Stimulated activated CD8-positive, alpha-beta memory T cell treated with anti-CD3 and anti-CD28 coated beads, Interleukin-12 subunit alpha, Interleukin-12 subunit beta, amount 100 ng/mL, for 4 hours (primary cell): ENCODE measurements at regions not wholly inside any gene's neighbourhood (a gene's known extent, or its start where the extent isn't known, plus 50 kb on each side); places are given as distances from the start of the nearest gene placed in this dataset.
"Not testable (repeated sequence)": the region's sequence is repeated elsewhere in the genome, so short reads cannot be mapped to it uniquely, and the experiment has no call there.

ENCODE experiments used
- DNase-seq: peaks from one replicate; pipeline ENCODE4 v3.0.0-alpha.2; 2020; ENCODE audit warnings: low read depth

- DNase-seq = no peak
Observed at GRCh38 chr20:53856300-53857295, 213.8 kb downstream of the BCAS1 start.

DNA sequence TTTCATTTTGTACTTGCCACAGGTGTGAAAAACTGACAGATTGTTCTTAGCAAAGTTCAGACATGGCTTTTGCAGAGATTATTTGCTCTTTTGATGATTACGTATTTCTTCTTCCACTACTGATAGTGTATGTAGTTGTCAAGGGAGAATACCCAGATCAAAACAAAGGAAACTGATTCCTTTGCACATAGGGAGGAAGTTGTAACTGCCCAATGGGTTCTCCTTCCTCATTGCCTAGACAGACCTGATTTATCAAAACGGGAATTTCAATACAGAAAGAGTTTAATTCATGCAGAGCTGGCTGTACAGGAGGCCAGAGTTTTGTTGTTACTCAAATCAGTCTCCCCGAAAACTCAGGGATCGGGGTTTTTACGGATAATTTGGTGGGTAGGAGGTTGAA, 214.7 kb downstream of the BCAS1 start:
- no peak for DNase-seq

DNA sequence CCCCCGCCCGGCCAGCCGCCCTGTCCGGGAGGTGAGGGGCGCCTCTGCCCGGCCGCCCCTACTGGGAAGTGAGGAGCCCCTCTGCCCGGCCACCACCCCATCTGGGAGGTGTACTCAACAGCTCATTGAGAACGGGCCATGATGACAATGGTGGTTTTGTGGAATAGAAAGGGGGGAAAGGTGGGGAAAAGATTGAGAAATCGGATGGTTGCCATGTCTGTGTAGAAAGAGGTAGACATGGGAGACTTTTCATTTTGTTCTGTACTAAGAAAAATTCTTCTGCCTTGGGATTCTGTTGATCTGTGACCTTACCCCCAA, 215.8 kb downstream of the BCAS1 start:
- DNase-seq = not testable (repeated sequence)

DNA sequence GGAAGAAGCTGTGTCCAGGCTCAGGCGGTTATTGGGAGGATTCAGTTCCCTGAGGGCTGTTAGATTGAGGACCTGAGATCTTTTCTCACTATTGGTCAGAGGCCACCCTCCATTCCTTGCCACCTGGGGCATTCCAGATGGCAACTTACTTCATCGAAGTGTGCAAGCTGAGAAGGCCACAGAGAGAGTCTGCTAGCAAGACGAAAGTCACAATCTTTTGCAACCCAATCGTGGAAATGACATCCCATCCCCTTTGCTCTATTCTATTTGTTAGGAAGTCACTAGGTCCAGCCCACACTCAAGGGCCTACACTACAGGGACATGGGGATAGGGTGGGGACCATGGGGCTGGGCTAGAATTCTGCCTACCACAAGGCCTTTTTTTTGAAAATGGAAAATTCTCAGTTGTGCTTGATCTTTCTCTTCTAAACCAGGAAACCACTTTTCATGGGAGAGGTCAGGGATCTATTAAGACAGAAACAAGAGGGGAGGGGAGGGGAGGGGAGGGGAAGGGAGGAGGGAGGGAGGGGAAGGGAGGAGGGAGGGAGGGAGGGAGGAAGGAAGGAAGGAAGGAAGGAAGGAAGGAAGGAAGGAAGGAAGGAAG, 217.2 kb downstream of the BCAS1 start:
- DNase-seq = no peak

DNA sequence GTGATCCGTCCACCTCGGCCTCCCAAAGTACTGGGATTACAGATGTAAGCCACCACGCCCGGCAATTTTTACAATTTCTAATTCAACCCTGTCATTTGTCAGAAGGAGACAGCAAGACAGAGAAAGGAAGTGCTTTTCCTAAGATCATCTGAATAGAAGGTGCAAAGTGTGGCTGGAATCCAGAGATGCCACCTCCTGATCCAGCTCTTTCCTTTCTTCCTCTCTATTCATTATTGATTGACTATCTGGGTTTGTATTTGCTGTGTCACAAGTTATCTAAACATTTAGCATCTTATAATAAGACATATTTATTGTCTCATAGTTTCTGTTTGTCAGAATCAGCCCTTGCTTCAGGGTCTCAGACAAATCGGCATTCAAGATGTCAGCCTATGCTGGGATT, 217.7 kb downstream of the BCAS1 start:
- DNase-seq = no peak

- no peak for DNase-seq
Observed at GRCh38 chr20:53852014-53852413, 218.4 kb downstream of the BCAS1 start.

DNA sequence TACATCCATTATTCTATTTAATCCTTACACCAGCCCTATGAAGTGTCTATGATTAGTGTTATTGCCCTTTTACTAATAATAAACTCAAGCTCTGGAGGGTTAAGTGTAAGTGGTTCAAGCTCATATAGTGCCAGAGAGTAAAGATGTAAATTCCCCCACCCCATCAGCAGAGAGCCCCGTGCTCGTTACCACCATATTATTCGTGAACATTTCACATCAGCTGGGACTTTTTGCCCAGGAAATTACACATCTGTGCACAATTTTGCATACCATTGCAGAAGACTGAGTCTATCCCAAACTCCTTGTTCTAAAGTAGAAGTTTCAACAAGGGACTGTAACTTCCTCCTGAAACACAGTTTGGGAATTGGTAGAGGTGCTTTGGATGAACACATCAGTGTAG, 220.1 kb downstream of the BCAS1 start:
- no peak for DNase-seq

DNA sequence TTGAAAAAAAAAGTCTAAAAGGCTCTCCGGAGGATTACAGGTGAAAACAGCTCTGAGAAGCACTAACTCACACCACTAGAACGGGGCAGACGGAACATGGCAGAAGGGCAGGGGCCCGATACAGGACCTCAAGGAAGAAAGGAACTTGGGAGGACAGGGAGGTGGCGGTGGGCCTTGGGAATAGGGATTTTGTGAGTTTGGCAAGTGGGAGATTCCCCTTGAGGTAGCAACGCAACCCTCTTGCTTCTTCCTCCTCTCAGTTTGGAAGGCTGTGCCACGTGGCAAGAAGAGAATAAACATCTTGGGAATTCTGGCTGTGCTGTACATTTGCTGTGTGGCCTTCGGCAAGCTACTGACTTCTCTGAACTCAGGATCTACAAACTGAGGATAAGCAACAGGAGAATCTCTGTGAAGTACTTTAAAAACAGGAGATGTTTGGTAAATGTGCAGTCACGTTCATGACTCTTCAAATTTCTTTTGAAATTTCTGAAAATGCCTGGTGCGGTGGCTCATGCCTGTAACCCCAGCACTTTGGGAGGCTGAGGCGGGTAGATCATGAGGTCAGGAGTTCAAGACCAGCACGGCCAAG, 220.8 kb downstream of the BCAS1 start:
- no peak for DNase-seq

GRCh38 chr20:53848304-53848703, 222.1 kb downstream of the BCAS1 start:
- DNase-seq = no peak

DNA sequence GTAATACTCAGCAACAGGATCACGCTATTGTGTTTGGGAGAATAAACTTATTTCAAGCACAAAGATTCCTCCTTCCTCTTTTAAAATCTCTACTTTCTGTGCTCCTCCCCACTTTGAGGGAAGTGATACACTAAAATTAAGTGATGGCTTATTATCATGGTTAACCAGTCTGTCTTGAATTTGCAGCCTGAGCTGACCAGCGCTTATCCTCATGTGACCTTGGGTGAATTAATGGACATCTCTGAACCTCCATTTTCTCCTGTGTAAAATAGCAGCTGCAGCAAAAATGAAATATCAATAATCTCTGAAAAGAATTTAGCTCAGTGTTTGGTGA, 222.6 kb downstream of the BCAS1 start:
- no peak for DNase-seq

GRCh38 chr20:53847139-53847836, 223.1 kb downstream of the BCAS1 start:
- no peak for DNase-seq

DNA sequence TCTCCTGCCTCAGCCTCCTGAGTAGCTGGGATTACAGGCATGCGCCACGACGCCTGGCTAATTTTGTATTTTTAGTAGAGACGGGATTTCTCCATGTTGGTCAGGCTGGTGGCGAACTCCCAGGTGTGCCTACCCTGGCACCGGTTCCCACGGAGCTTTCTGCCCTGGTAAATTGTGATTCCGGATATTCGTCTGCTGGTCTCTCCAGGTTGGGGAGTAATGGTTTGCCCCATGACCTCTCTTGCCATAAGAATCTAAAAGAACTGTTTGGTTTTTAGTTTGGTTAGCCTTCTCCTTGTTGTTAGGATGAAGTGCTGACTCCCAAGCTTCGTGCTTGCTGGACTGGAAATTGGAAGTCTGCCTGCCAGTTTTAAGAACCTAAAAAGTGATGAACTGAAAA, 223.8 kb downstream of the BCAS1 start:
- DNase-seq = no peak

DNA sequence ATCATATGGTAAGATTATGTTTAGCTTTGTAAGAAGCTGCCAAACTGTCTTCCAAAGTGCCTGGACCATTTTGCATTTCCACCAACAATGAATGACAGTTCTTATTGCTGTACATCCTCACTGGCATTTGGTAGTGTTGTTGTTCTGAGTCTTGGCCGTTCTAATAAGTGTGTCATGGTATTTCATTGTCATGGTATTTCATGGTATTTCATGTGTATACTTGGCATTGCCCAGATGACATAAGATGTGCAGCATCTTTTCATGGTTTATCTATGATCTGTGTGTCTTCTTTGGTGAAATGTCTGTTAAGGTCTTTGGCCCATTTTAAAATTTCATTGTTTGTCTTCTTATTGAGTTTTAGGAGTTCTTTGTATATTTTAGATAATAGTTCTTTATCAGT, 224.4 kb downstream of the BCAS1 start:
- DNase-seq = no peak

- no peak for DNase-seq
Observed at GRCh38 chr20:53844259-53844658, 226.1 kb downstream of the BCAS1 start.

DNA sequence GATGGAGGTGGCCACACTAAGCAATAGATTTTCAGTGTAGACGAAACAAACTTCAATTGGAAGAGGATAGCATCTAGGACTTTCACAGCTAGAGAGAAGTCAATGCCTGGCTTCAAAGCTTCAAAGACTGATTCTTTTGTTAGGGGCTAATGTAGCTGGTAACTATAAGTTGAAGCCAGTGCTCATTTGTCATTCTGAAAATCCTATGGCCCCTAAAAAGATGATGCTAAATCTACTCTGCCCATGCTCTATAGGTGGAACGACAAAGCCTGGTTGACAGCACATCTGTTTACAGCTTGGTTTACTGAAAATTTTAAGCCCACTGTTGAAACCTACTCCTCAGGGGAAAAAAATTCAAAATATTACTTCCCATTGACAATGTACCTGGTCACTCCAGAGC, 226.7 kb downstream of the BCAS1 start:
- no peak for DNase-seq

DNA sequence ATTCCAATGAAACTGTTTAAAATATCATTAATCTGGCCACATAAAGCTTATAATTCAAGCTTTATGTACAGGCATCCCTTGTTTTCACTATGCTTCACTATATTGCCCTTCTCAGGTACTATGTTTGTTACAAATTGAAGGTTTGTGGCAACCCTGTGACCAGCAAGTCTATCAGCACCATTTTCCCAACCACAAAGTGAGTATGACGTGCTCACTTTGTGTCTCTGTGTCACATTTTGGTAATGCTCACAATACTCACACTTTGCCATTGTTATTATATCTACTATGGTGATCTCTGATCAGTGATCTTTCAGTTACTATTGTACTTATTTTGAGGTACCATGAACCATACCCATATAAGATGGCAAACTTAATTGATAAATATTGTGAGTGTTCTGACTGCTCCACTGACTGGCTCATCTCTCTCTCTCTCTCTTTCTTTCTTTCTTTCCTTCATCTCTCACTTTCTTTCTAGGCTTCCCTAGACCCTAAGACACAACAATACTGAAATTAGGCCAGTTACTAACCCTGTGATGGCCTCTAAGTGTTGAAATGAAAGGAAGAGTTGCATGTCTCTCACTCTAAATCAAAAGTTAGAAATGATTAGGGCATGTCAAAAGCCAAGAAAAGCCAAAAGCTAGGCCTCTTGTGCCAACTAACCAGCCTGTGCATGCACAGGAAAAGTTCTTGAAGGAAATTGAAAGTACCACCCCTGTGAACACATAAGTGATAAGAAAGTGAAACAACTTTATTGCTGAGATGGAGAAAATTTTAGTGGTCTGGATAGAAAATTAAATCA, 227.9 kb downstream of the BCAS1 start:
- DNase-seq = no peak

DNA sequence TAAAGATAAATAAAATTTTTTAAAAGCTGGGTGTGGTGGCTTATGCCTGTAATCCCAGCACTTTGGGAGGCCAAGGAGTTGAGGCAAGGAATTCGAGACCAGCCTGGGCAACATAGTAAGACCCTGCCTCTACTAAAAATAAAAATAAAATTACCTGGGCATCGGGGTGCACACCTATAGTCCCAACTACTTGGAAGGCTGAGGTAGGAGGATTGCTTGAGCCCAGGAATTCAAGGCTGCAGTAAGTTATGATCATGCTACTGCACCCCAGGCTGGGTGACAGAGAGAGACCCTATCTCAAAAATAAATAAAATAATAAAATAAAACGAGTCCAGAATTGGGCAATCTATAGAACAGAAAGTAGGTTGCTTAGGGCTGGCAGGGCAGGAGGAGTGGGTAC, 228.7 kb downstream of the BCAS1 start:
- no peak for DNase-seq

GRCh38 chr20:53840532-53840931, 229.9 kb downstream of the BCAS1 start:
- DNase-seq = no peak

GRCh38 chr20:53839423-53840176, 230.8 kb downstream of the BCAS1 start:
- peak; percentile 45 for DNase-seq

DNA sequence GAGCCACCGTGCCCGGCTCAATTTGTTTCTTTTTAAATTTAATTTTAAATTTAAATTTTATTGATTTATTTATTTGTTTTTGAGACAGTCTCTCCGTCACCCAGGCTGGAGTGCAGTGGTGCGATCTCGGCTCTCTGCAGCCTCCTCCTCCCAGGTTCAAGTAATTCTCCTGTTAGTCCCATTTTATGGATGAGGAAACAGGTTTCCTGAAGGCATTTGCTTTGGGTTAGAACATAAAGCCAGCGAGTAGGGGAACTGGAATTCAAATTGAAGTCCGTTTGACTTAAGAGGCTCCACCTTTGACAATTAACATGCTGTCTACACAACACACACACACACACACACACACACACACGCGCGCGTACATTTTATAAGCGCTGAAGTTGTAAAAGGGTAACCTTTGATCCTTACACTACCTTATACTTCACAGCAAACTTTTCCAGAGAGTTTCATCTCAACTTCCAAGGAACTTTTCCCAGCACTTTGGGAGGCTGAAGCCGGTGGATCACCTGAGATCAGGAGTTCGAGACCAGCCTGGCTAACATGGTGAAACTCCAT, 232.0 kb downstream of the BCAS1 start:
- no peak for DNase-seq
